ENCODE measurements at regions not wholly inside any gene's neighbourhood (a gene's known extent, or its start where the extent isn't known, plus 50 kb on each side); places are given as distances from the start of the nearest gene placed in this dataset.
A peak's percentile ranks its signal among the peaks of the same experiment; 100 is the strongest.

DNA sequence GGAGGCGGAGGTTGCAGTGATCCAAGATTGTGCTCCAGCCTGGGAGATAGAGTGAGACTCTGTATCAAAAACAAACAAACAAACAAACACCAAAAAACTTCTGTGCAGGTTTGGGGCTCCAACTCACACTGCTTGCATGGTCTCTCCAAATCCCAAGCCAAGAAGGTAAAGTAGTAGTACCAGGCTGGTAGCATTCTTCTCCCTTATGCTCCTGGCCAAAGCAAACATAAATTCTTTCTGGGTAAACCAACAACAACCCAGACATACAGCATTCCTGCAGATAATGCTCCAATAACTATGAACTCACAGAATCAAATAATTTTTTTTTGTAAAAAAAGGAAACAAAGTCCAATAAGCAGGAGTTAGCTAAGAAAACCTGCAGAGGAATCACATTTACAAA is 57.8 kb upstream of the KLHL31 start:
- Histone ChIP-seq H3K4me2 (0 out of 3 replicates have a peak overlapping the region, but pooled peaks have one; percentile 28), H3K4me3 (no peak overlapping the region), H3K27ac (no peak overlapping the region), H3K9me3 (no peaks in the 10 kb centered on the region), H3K4me1 (peaks cover 11% of the 10 kb centered on the region; the same call in 2 of the 3 replicates)
- ChIA-PET CTCF (interaction anchor here (0.5 to 11.5 kb wide), 3 partner anchors 229 to 1254 kb away, joined by 3 to 169 read pairs (median 4); no protein-coding TSS in a partner anchor), POLR2A (no interaction called here)
- no peak for FAIRE-seq
- no peak for ATAC-seq
- no peak for DNase-seq (ENCODE audit: low read depth in 1 of 2, low spot score in 1 of 2)
- TF ChIP-seq, protein P1, sequence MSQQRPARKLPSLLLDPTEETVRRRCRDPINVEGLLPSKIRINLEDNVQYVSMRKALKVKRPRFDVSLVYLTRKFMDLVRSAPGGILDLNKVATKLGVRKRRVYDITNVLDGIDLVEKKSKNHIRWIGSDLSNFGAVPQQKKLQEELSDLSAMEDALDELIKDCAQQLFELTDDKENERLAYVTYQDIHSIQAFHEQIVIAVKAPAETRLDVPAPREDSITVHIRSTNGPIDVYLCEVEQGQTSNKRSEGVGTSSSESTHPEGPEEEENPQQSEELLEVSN (IDR thresholded peaks at IDR 0.05; ENCODE audit: borderline replicate concordance, low read depth): no peak
- no peak for TF ChIP-seq EHMT2 (IDR thresholded peaks at IDR 0.05; ENCODE audit: low read depth)
- no peak for TF ChIP-seq MAZ (IDR thresholded peaks at IDR 0.05; ENCODE audit: borderline replicate concordance, low read depth, low read length)
- no peak for TF ChIP-seq PHF8 (IDR thresholded peaks at IDR 0.05; ENCODE audit: borderline replicate concordance, low read depth)
- no peak for TF ChIP-seq POLR2A (IDR thresholded peaks at IDR 0.05; ENCODE audit: low read length)
- TF ChIP-seq TP53 (CRISPR knock-in tag; IDR thresholded peaks at IDR 0.05): no peak
- TF ChIP-seq MAFK (IDR thresholded peaks at IDR 0.05; ENCODE audit: partially characterized antibody): no peak
- no peak for TF ChIP-seq ZNF302 (CRISPR knock-in tag; IDR thresholded peaks at IDR 0.05)
- no peak for TF ChIP-seq RCOR1 (IDR thresholded peaks at IDR 0.05; ENCODE audit: low read depth, low read length)
- TF ChIP-seq FOSB (CRISPR knock-in tag; IDR thresholded peaks at IDR 0.05): no peak
- no peak for TF ChIP-seq EHF (CRISPR knock-in tag; IDR thresholded peaks at IDR 0.05)
- TF ChIP-seq BCL3 (IDR thresholded peaks at IDR 0.05): no peak
- WGBS (ENCODE audit: missing lambda C conversion rate): 100% methylated on average over 1 of the region's 1 CpG

- TF ChIP-seq RNF2 (IDR thresholded peaks at IDR 0.05; ENCODE audit: borderline replicate concordance, low read depth) (no peak), RARB (CRISPR knock-in tag; IDR thresholded peaks at IDR 0.05) (no peak), HDAC2 (IDR thresholded peaks at IDR 0.05) (no peak), MAZ (IDR thresholded peaks at IDR 0.05; ENCODE audit: borderline replicate concordance, low read depth, low read length) (no peak)
- ATAC-seq: no peak
- Histone ChIP-seq H3K4me1 (peaks cover 8% of the 10 kb centered on the region; the same call in 1 of the 3 replicates), H3K4me3 (no peak overlapping the region), H3K27ac (no peak overlapping the region), H3K9me3 (no peaks in the 10 kb centered on the region), H3K4me2 (no peak overlapping the region)
- 85% methylated on average over 2 of the region's 2 CpGs for WGBS (ENCODE audit: missing lambda C conversion rate)
- no peak for FAIRE-seq
- POLR2A ChIA-PET: no interaction called here
- no peak for DNase-seq (ENCODE audit: low read depth in 1 of 2, low spot score in 1 of 2)
- CTCF ChIA-PET: interaction anchor here (0.7 to 11.5 kb wide), 3 partner anchors 94 to 234 kb away, joined by 3 to 169 read pairs (median 4); no protein-coding TSS in a partner anchor
Observed at GRCh38 chr6:53721766-53722165, 56.2 kb upstream of the KLHL31 start.

GRCh38 chr6:53718597-53719460 is 53.3 kb upstream of the KLHL31 start:
- TF ChIP-seq SMC3 (IDR thresholded peaks at IDR 0.05): peak; percentile 16; the same call in 1 of the 3 replicates
- TF ChIP-seq TP53 (CRISPR knock-in tag; IDR thresholded peaks at IDR 0.05): no peak
- TF ChIP-seq NFE2L2 (conservative IDR thresholded peaks at IDR 0.05; ENCODE audit: low read length): no peak
- TF ChIP-seq, protein P2, sequence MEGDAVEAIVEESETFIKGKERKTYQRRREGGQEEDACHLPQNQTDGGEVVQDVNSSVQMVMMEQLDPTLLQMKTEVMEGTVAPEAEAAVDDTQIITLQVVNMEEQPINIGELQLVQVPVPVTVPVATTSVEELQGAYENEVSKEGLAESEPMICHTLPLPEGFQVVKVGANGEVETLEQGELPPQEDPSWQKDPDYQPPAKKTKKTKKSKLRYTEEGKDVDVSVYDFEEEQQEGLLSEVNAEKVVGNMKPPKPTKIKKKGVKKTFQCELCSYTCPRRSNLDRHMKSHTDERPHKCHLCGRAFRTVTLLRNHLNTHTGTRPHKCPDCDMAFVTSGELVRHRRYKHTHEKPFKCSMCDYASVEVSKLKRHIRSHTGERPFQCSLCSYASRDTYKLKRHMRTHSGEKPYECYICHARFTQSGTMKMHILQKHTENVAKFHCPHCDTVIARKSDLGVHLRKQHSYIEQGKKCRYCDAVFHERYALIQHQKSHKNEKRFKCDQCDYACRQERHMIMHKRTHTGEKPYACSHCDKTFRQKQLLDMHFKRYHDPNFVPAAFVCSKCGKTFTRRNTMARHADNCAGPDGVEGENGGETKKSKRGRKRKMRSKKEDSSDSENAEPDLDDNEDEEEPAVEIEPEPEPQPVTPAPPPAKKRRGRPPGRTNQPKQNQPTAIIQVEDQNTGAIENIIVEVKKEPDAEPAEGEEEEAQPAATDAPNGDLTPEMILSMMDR (IDR thresholded peaks at IDR 0.05): peak; percentile 71
- no peak for TF ChIP-seq HOXB5 (CRISPR knock-in tag; IDR thresholded peaks at IDR 0.05)
- no peak for TF ChIP-seq GATA3 (IDR thresholded peaks at IDR 0.05; ENCODE audit: borderline replicate concordance)
- peak; percentile 32 to 51; a peak in 4 of 5 replicates for TF ChIP-seq RAD21 (conservative IDR thresholded peaks at IDR 0.05 in 1 of 2, IDR thresholded peaks at IDR 0.05 in 1 of 2)
- CTCF ChIA-PET: interaction anchor here (0.7 to 4.0 kb wide), 26 partner anchors 9 to 1012 kb away, joined by 3 to 37 read pairs (median 6); no protein-coding TSS in a partner anchor
- POLR2A ChIA-PET: no interaction called here
- peak; percentile 86 to 88 for ATAC-seq
- H3K27ac ChIP-seq: no peak overlapping the region
- H3K4me1 ChIP-seq: peaks cover 7% of the 10 kb centered on the region; the same call in 1 of the 3 replicates
- DNase-seq (ENCODE audit: low read depth in 1 of 2, low spot score in 1 of 2): peak; percentile 46 to 64
- peak overlapping the region; percentile 15; the same call in 1 of the 3 replicates for H3K4me2 ChIP-seq
- H3K4me3 ChIP-seq: no peak overlapping the region
- WGBS (ENCODE audit: missing lambda C conversion rate): 42% methylated on average over 9 of the region's 9 CpGs
- peak; percentile 13 for FAIRE-seq
- H3K9me3 ChIP-seq: no peaks in the 10 kb centered on the region

All from A549 (cell line).